GM15510 (cell line): ENCODE measurements at regions not wholly inside any gene's neighbourhood (a gene's known extent, or its start where the extent isn't known, plus 50 kb on each side); places are given as distances from the start of the nearest gene placed in this dataset.

ENCODE experiments used
- POLR2A ChIP-seq: IDR thresholded peaks from 3 replicates; pipeline ENCODE4 v1.6.1; 2011; ENCODE audit warnings: borderline replicate concordance; ENCODE audit not compliant: insufficient read length; ENCODE audit errors: extremely low read depth

- no peak for TF ChIP-seq POLR2A
These were observed 150.7 kb downstream of the AKAP11 start for GRCh38 chr13:42422681-42423080.

GRCh38 chr13:42424182-42424581 is 149.8 kb upstream of the TNFSF11 start:
- no peak for TF ChIP-seq POLR2A

DNA sequence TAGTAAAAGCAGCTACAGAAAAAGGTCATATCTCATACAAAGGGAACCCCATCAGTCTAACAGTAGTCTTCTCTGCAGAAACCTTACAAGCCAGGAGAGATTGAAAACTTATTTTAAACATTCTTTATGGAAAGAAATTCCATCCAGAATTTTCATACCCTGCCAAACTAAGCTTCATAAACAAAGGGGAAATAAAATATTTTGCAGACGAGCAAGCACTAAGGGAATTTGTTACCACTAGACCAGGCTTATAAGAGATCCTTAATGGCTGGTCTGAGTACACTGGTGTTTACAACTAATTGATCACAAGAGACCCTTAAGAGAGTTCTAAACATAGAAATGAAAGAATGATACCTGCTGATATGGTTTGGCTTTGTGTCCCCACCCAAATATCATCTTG is 128.6 kb upstream of the TNFSF11 start:
- TF ChIP-seq POLR2A, result no peak

GRCh38 chr13:42453091-42453645 is 120.8 kb upstream of the TNFSF11 start:
- no peak for TF ChIP-seq POLR2A

DNA sequence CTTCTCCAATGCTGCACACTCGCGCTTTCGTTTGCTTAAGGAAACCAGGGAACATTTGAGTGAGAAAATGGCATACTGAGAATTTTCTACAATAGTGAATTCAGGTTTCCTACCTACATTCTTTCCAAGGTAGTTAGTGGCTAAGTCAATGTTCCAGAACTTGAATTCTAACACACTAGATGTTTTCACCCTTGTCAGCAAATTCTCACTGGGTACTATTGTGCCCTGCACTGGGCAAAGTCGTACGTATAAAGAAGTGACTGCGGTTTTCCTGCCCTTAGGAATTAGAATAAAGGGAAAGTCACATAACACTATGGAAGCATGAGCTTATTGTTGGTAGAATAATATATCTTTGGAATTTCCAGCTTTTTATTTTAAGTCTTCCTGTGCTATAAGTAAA is 119.2 kb upstream of the TNFSF11 start:
- no peak for TF ChIP-seq POLR2A

- TF ChIP-seq POLR2A, result no peak
These were observed 115.8 kb upstream of the TNFSF11 start for GRCh38 chr13:42458193-42458592.

- no peak for TF ChIP-seq POLR2A
These were observed 107.8 kb upstream of the TNFSF11 start for GRCh38 chr13:42466123-42466522.

GRCh38 chr13:42466609-42467008 is 107.3 kb upstream of the TNFSF11 start:
- TF ChIP-seq POLR2A, result no peak

- TF ChIP-seq POLR2A, result no peak
These were observed 99.0 kb upstream of the TNFSF11 start for GRCh38 chr13:42474954-42475353.

DNA sequence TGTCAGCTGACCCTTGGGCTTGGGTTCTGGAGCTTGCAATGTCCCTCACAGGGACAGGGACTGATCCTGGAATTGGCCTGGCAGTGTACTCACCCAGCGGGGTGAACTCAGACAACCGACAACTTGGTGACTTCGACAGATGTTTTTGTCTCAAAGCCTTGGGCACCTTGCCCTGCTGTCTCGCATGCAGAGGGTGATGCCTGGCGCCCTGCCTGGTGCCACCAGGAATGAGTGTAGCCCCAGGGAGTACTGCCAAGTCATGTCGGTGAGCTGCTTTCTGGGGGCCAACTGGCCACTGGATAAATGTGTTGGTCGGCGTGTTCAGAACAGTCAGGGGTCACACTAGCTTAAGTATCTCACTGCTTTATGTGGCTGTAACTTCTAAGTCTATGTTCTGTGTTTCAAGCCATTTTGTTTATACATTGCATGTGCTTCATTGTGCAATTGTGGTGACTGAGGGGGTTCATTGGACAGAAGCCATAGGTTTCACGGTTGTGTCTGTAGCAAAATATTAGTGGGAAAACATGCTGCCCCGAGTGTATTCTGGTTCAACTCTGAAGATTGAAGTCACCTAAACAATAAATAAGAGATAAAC is 96.3 kb upstream of the TNFSF11 start:
- TF ChIP-seq POLR2A, result no peak

- no peak for TF ChIP-seq POLR2A
These were observed 95.3 kb upstream of the TNFSF11 start for GRCh38 chr13:42478531-42479156.

GRCh38 chr13:42484386-42484785 is 89.6 kb upstream of the TNFSF11 start:
- TF ChIP-seq POLR2A, result no peak

DNA sequence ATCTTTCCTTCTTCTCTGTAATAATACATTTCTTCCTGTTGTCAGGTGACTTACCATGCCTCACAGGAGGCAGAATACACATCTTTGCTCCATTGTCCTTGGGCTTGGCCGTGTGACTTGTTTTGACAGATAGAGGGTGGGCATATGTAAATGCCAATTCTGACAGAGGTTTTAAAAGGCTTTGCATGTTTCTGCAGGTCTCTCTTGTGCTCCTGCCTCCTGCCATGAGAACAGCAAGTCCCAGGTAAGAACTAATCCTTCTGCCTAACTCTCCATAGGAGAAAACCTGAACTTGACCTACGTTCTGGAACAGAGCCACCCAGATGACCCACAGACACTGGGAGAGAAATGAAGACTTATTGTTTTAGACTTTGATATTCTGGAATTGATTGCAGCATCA is 88.7 kb upstream of the TNFSF11 start:
- no peak for TF ChIP-seq POLR2A

DNA sequence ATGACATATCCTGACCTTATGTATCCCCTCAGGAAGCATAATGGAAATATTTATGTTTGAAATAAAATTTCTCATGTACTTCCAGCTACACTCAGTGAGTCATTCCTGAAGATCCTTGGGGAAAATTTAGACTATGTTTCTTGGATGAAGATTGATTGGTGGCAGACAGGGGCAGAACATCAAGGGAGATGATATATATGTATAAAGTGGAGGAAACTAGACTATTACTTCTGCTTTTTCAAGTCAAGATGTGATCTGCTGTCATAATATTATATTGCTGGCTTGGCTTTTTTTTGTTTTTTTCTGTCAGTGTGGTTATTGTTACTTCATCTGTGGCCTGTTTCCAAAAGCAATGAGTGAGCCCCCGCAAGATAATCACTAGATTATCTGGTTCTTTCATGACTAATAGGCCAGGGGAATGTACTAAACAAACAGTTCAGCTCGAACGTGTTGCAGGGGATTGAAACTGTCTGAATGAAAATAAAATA is 87.2 kb upstream of the TNFSF11 start:
- no peak for TF ChIP-seq POLR2A

GRCh38 chr13:42487221-42487620 is 86.7 kb upstream of the TNFSF11 start:
- TF ChIP-seq POLR2A, result no peak

DNA sequence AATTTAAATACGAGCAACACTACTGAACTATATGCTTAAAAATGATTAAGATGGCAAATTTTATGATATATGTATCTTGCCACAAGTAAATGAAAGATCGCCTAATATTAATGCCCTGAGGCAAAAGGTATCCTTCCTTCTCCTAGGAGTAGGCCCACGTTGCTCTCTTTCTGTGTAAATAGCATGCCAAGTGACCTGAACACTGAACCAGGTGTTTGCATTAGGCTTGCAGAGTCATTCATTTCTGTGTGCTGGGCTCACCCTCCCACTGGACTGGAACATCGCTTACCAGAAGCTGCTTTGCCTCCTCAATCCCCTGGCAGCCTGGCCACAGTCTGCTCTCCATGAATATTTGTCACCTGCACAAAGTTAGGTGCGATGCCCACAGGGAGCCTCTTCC is 83.3 kb upstream of the TNFSF11 start:
- TF ChIP-seq POLR2A, result no peak
